ENCODE measurements at regions not wholly inside any gene's neighbourhood (a gene's known extent, or its start where the extent isn't known, plus 50 kb on each side); places are given as distances from the start of the nearest gene placed in this dataset.

DNA sequence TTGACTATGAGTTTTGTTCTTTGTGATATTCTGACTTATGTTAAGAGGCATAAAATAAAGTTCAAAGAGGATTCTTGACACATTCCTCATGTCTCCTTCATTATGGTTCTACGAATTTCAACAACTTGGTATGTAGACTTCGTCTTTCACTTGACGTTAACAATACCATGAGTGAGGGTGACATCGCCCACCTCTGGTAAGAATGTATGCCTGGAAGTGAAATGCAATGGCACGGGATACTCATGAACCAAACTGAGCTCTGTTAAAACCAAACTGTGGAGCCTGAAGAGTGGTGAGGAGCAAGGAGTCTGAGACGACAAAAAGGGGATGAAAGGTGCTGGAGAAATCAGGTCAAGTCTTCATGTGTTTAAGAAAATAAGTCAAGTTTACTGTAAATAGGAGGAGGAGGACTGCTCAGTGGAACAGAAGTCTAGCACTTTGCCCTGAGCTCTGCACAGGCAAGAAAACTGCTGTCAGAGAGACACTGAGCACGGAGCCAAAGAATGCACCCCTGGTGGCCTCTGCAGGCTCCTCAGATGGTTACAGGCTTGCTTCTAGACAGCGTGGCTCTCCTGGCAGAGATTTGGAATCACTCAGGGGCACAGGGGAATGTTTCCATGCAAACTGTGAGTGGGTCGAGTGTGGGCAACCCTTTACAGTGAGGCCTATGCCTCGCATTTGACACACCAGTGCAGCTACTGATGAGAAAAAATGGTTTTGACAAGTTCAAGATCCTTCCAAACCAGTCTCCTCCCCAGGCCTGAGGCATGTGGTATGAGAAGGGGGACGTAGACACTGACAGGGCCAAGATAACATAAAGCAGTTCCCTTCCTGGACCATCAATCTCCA lies 470.1 kb downstream of the IRX1 start:
- no peak for DNase-seq (ENCODE audit: low read depth in 2 of 2)

GRCh38 chr5:4068171-4068570 lies 472.5 kb downstream of the IRX1 start:
- no peak for DNase-seq (ENCODE audit: low read depth in 2 of 2)

DNA sequence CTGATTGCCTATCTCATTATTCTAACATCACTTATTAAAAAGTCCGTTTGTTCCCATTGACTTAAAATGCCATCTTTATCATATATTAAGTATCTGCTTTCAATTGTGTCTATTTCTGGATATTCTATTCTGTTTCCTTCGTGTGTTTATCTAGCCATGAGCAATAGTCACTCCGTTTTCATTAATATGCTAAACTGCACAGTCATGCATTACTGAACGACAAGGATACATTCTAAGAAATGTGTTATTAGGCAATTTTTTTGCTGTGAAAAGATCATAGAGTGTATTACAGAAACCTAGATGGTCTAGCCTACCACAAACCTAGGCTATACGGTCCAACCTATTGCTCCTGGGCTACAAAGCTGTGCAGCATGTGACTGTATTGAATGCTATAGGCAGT lies 482.9 kb downstream of the IRX1 start:
- no peak for DNase-seq (ENCODE audit: low read depth in 2 of 2)

- no peak for DNase-seq (ENCODE audit: low read depth in 2 of 2)
Observed at GRCh38 chr5:4079831-4080230, 484.2 kb downstream of the IRX1 start.

DNA sequence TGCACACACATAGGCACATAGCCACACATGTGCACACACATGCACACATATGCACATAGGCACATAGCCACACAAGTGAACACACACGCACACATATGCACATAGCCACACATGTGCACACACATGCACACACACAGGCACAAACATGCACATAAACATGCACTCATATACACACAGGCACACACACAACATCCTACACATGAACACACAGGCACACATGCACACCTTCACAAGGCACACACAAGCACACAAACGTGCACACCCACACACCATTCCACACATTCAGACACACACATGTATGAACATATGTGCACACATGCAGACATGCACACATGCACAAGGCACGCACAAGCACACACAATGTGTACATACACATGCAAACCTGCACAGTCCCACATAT lies 484.7 kb downstream of the IRX1 start:
- DNase-seq (ENCODE audit: low read depth in 2 of 2), result no peak

- no peak for DNase-seq (ENCODE audit: low read depth in 2 of 2)
Observed at GRCh38 chr5:4081059-4081458, 485.4 kb downstream of the IRX1 start.

GRCh38 chr5:4081466-4081865 lies 485.8 kb downstream of the IRX1 start:
- no peak for DNase-seq (ENCODE audit: low read depth in 2 of 2)

GRCh38 chr5:4082966-4083564 lies 487.4 kb downstream of the IRX1 start:
- no peak for DNase-seq (ENCODE audit: low read depth in 2 of 2)

- no peak for DNase-seq (ENCODE audit: low read depth in 2 of 2)
Observed at GRCh38 chr5:4083591-4084337, 488.1 kb downstream of the IRX1 start.

GRCh38 chr5:4086081-4086480 lies 490.4 kb downstream of the IRX1 start:
- no peak for DNase-seq (ENCODE audit: low read depth in 2 of 2)

- no peak for DNase-seq (ENCODE audit: low read depth in 2 of 2)
Observed at GRCh38 chr5:4087110-4087509, 491.5 kb downstream of the IRX1 start.

- DNase-seq (ENCODE audit: low read depth in 2 of 2), result no peak
Observed at GRCh38 chr5:4089087-4089486, 493.5 kb downstream of the IRX1 start.

GRCh38 chr5:4093236-4093635 lies 497.6 kb downstream of the IRX1 start:
- DNase-seq (ENCODE audit: low read depth in 2 of 2), result no peak

DNA sequence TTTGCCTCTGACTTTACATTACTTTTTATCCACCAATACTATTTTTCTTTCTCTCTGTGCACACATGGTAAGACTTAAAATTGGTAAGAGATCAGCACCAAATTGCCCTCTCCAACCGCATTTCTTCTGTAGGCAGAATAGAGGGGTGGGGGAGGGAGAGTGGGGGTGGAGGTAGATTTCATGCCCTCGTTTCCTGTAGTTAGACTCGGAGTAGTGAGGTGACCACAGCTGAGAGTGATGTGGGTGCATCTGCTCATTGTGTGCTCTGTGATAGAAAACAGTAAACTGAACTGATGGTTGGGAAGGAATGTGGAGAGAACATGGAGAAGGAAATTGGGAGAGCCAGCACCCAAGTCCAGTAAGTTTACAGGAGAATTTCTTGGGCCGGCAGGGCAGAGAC lies 498.3 kb downstream of the IRX1 start:
- DNase-seq (ENCODE audit: low read depth in 2 of 2), result no peak

- no peak for DNase-seq (ENCODE audit: low read depth in 2 of 2)
Observed at GRCh38 chr5:4095918-4096630, 500.4 kb downstream of the IRX1 start.

DNA sequence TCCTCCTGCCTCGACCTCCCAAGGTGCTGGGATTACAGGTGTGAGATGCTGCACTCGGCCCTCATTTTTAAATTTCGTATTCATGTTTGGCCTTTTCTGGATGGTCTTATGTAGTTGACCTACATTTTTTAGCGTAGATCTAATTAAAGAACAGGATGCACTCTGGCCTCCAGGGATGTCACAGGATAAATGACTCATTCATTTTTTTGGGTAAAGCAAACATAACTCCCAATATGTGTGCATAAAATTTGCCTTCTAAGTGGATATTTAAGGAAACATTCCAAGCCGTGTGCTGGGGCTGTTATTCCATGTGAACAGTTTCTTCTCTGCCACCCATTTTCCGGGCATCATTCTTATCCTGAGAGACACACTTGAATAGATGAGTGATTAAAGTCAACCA lies 501.6 kb downstream of the IRX1 start:
- DNase-seq (ENCODE audit: low read depth in 2 of 2), result no peak

DNA sequence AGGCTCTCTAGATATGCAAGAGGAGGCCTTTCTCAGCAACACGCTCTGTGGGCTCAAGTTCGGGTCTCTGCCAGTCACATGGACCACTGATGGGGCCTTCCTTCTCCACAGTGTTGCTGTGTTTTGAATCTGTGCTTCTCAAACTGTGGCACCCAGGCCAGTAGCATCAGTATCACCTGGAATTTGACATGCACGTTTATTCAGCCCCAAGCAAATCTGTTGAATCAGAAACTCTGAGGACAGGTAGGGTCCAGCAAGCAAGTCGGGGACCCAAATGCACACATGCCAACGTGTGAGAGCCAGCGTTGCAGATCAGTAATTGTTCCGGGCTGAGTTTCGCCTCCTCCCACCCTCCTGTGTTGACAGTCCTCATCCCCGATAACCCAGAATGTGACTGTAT lies 502.6 kb downstream of the IRX1 start:
- DNase-seq (ENCODE audit: low read depth in 2 of 2), result no peak

DNA sequence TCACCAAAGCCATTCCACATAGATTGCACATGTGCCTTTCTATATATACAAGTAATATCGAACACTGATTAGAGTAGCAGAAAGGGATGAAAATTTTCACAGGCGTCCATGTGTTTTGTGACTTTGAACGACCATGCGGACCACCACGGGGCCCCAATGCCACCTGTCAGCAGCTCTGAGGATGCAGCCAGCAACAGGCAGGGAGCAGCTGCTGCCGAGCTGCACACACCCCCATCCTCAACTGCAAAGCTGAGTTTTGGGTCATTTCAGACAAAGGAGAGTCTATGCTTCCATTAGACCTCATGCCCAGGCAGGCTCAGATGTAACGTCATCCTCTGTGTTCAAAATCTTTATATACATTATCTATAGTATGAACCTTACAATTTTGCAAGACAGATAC lies 503.8 kb downstream of the IRX1 start:
- DNase-seq (ENCODE audit: low read depth in 2 of 2), result no peak

GRCh38 chr5:4100739-4101138 lies 505.1 kb downstream of the IRX1 start:
- DNase-seq (ENCODE audit: low read depth in 2 of 2), result no peak

- no peak for DNase-seq (ENCODE audit: low read depth in 2 of 2)
Observed at GRCh38 chr5:4101189-4101588, 505.6 kb downstream of the IRX1 start.

DNA sequence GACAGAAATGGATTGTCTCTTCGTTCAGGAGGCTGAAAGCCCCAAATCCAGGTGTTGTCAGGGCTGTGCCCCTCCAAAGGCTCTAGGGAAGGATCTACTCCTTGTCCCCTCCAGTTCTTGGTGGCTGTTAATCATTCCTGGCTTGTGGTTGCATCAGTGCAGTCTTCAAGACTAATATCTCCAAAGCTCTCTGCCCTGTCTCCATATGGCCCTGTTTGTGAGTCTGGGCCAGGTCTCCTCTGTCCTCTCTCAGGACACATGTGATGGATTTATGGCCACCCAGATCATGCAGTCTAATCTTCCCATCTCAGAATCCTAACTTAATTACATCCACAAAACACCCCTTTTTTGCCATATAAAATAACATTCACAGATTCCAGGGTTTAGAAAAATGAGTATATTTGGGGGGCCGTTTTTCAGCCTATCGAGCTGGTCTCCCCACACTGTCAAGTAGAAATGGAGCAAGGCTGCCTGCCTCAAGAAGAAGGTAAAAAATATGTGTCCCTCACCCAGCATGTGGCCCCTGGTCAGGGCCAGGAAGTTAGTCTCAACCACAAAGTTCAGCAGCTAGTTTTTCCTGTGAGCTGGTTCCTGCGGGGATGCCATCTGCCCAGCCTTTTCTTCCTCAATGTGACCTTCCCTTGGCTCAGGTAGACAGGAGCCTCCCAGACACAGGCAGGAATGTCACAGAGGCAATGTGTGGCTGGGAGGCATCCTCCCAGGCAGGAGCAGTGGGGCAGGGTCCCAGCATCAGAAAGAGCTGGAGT lies 509.4 kb downstream of the IRX1 start:
- DNase-seq (ENCODE audit: low read depth in 2 of 2), result no peak

All from stimulated activated CD4-positive, alpha-beta T cell treated with anti-CD3 and anti-CD28 coated beads, Interleukin-1b, Interleukin-23, amount 100 ng/mL, for 1 hour (primary cell).